Smooth muscle cell (in vitro differentiated cells): ENCODE measurements at regions not wholly inside any gene's neighbourhood (a gene's known extent, or its start where the extent isn't known, plus 50 kb on each side); places are given as distances from the start of the nearest gene placed in this dataset.

ENCODE experiments used
- DNase-seq: peaks from one replicate; lab custom pipeline; 2025; ENCODE audit not compliant: unreplicated experiment; lab: John Stamatoyannopoulos, UW
- H2AFZ ChIP-seq: fragments of 200-600 bp; sonication (generic); 2 replicates; pipeline ENCODE4 v1.6.0; 2016; ENCODE audit warnings: antibody characterized with exemption, low read depth, mild to moderate bottlenecking
- H3F3A ChIP-seq: fragments of 200-600 bp; sonication (generic); 2 replicates; pipeline ENCODE4 v1.6.0; 2017; ENCODE audit warnings: antibody characterized with exemption, low read depth
- H3K27ac ChIP-seq: fragments of 200-600 bp; sonication (generic); 2 replicates; pipeline ENCODE4 v1.5.1; 2016; ENCODE audit warnings: low read depth, mild to moderate bottlenecking
- H3K27me3 ChIP-seq: fragments of 200-600 bp; sonication (generic); 2 replicates; pipeline ENCODE4 v1.6.1; 2016; ENCODE audit warnings: low read depth, mild to moderate bottlenecking
- H3K36me3 ChIP-seq: fragments of 200-600 bp; sonication (generic); 2 replicates; pipeline ENCODE4 v1.5.1; 2016; ENCODE audit warnings: low read depth
- H3K4me1 ChIP-seq: fragments of 200-600 bp; sonication (generic); 2 replicates; pipeline ENCODE4 v1.5.1; 2016; ENCODE audit warnings: low read depth
- H3K4me2 ChIP-seq: fragments of 200-600 bp; sonication (generic); 2 replicates; pipeline ENCODE4 v1.6.0; 2016; ENCODE audit warnings: mild to moderate bottlenecking
- H3K4me3 ChIP-seq: fragments of 200-600 bp; sonication (generic); 2 replicates; pipeline ENCODE4 v1.5.1; 2016; ENCODE audit warnings: mild to moderate bottlenecking
- H3K79me2 ChIP-seq: fragments of 200-600 bp; sonication (generic); 2 replicates; pipeline ENCODE4 v1.6.0; 2016; ENCODE audit warnings: low read depth, mild to moderate bottlenecking
- H3K9ac ChIP-seq: fragments of 200-600 bp; sonication (generic); 2 replicates; pipeline ENCODE4 v1.6.0; 2016; ENCODE audit warnings: low read depth
- H3K9me3 ChIP-seq: fragments of 200-600 bp; sonication (generic); replicated peaks from 2 replicates; pipeline ENCODE4 v1.5.1; 2016; ENCODE audit warnings: low read depth
- H4K20me1 ChIP-seq: fragments of 200-600 bp; sonication (generic); 2 replicates; pipeline ENCODE4 v1.6.0; 2016; ENCODE audit warnings: low read depth
- WGBS: methylation state at CpG from one replicate; pipeline ENCODE4 v1.1.7; 2016; ENCODE audit warnings: low lambda C conversion rate; 5-methylcytosine and 5-hydroxymethylcytosine counted together
- TF ChIP-seq, protein P1 (sequence below): fragments of 200-600 bp; sonication (generic); IDR thresholded peaks from 2 replicates; pipeline ENCODE4 v1.5.1; 2017; ENCODE audit warnings: borderline replicate concordance, mild to moderate bottlenecking, antibody characterized with exemption; ENCODE audit not compliant: insufficient read depth, poor library complexity, severe bottlenecking

DNA sequence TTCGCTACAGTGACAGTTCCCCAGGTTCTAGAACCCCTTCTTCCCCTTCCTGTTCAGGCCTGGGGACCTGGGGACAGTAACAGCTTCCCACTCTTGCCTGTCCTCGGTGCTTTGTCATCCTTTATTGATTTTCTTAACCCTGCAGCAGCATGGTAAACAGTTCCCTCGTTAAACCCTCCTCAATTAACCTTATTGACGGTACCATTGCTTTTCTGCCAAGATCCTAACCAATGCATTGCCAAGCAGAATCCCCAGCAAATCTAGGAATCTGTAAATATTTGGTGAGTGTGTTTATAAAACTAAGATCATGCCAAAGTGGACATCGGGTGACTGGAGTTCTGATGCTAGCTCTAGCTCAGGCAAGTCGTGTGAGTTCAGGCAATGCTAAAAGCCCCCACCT is 99.6 kb upstream of the KAZN start:
- Histone ChIP-seq H3K4me2 (no peak overlapping the region), H4K20me1 (no peaks in the 10 kb centered on the region), H3K79me2 (no peaks in the 10 kb centered on the region), H3K4me3 (no peak overlapping the region), H3K9me3 (no peaks in the 10 kb centered on the region), H2AFZ (no peak overlapping the region), H3F3A (no peaks in the 10 kb centered on the region), H3K9ac (no peak overlapping the region), H3K27me3 (peaks cover 35% of the 10 kb centered on the region), H3K36me3 (no peaks in the 10 kb centered on the region), H3K27ac (no peak overlapping the region), H3K4me1 (peaks cover under 1% of the 10 kb centered on the region)
- DNase-seq: no peak
- WGBS: 72% methylated on average over 6 of the region's 6 CpGs
- TF ChIP-seq, protein P1, sequence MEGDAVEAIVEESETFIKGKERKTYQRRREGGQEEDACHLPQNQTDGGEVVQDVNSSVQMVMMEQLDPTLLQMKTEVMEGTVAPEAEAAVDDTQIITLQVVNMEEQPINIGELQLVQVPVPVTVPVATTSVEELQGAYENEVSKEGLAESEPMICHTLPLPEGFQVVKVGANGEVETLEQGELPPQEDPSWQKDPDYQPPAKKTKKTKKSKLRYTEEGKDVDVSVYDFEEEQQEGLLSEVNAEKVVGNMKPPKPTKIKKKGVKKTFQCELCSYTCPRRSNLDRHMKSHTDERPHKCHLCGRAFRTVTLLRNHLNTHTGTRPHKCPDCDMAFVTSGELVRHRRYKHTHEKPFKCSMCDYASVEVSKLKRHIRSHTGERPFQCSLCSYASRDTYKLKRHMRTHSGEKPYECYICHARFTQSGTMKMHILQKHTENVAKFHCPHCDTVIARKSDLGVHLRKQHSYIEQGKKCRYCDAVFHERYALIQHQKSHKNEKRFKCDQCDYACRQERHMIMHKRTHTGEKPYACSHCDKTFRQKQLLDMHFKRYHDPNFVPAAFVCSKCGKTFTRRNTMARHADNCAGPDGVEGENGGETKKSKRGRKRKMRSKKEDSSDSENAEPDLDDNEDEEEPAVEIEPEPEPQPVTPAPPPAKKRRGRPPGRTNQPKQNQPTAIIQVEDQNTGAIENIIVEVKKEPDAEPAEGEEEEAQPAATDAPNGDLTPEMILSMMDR: no peak

DNA sequence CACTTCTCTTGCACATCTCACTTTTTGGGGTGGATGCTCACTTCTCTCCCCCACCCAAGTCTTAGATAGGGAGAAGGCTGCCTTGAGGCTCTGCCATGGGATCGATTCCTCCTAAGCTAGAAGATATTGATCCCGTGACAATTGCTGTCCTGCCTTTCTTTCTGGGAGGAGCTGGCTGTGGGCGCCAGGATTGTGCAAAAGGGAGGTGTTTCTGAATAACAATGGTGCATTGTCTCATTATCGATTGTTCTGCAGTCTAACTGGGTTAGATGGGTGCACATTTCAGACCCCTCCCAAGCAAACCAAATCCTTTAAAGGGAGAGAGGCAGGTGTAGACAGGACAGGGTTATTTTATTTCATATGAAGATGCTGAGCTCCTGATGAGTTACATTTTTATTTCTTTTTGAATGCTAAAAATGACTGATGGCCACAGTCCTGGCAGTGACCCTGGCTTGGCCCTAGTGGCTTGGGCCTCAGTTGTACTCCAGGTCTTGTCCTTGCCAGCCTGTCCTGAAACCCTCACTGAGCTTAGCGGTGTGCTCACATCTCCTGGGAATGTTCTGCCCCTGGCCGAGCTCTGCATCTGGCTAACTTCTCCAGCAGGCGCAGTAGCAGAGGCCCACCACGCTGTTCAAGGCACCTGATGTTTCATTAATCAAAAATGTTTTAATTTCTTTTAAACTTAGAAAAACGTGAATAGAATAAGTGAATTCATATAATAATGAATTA is 99.0 kb upstream of the KAZN start:
- H3K36me3 ChIP-seq: no peaks in the 10 kb centered on the region
- no peaks in the 10 kb centered on the region for H3K9me3 ChIP-seq
- H4K20me1 ChIP-seq: no peaks in the 10 kb centered on the region
- no peak overlapping the region for H3K27ac ChIP-seq
- TF ChIP-seq, protein P1: no peak
- H3K27me3 ChIP-seq: peaks cover 28% of the 10 kb centered on the region
- H3K79me2 ChIP-seq: no peaks in the 10 kb centered on the region
- H3K9ac ChIP-seq: no peak overlapping the region
- no peak for DNase-seq
- 84% methylated on average over 9 of the region's 9 CpGs for WGBS
- peaks cover 7% of the 10 kb centered on the region for H3K4me1 ChIP-seq
- H3K4me2 ChIP-seq: no peak overlapping the region
- H3F3A ChIP-seq: no peaks in the 10 kb centered on the region
- no peak overlapping the region for H3K4me3 ChIP-seq
- H2AFZ ChIP-seq: no peak overlapping the region

DNA sequence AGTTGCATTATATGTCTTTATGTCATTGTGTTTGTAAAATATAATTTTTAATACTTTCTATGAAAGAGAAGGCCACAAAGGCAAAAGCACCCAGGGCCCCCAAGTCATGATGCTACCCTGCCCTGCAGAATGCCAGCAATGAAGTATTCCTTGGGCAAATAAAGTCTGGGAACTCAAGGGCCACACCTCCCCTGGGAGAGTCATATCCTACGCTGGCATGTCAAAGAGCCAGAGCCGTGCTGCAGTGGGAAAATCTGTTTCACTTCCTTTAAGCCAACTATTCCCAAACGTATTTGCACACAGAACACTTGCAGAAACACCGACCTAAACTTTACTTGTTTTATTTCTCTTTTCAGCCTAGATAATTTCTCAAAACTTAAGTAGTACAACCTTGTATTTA is 98.4 kb upstream of the KAZN start:
- Histone ChIP-seq H3K9ac (no peak overlapping the region), H3K4me3 (no peak overlapping the region), H3K4me1 (peaks cover 7% of the 10 kb centered on the region), H3K36me3 (no peaks in the 10 kb centered on the region), H4K20me1 (no peaks in the 10 kb centered on the region), H3K4me2 (no peak overlapping the region), H2AFZ (no peak overlapping the region), H3K79me2 (no peaks in the 10 kb centered on the region), H3K27me3 (peaks cover 24% of the 10 kb centered on the region), H3K9me3 (no peaks in the 10 kb centered on the region), H3F3A (no peaks in the 10 kb centered on the region), H3K27ac (no peak overlapping the region)
- no peak for DNase-seq
- 73% methylated on average over 4 of the region's 4 CpGs for WGBS
- TF ChIP-seq, protein P1: no peak

DNA sequence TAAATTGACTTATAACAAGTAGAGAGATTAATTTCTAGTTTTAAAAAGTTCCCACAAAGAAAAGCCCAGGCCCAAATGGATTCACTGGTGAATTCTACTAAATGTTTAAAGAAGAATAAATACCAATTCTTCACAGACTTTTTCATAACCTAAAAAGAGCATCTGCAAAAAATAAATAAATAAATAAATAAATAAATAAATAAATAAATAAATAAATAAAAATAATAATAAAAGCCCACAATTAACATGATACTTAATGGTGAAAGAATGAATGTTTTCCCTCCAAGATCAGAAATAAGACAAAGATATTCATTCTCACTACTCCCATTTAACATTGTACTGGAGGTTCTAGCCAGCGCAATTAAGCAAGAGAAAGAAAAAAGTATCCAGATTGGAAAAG is 97.6 kb upstream of the KAZN start:
- Histone ChIP-seq H3K27me3 (peaks cover 15% of the 10 kb centered on the region), H4K20me1 (no peaks in the 10 kb centered on the region), H3K4me3 (no peak overlapping the region), H2AFZ (no peak overlapping the region), H3K36me3 (no peaks in the 10 kb centered on the region), H3K79me2 (no peaks in the 10 kb centered on the region), H3K9me3 (no peaks in the 10 kb centered on the region), H3K9ac (no peak overlapping the region), H3K4me1 (peaks cover 7% of the 10 kb centered on the region), H3F3A (no peaks in the 10 kb centered on the region), H3K27ac (no peak overlapping the region), H3K4me2 (no peak overlapping the region)
- DNase-seq: no peak
- WGBS: 97% methylated on average over 1 of the region's 1 CpG
- TF ChIP-seq, protein P1: no peak
